PC-3 (cell line): ENCODE measurements at regions not wholly inside any gene's neighbourhood (a gene's known extent, or its start where the extent isn't known, plus 50 kb on each side); places are given as distances from the start of the nearest gene placed in this dataset.

Experiments used
- EZH2phosphoT487 ChIP-seq: fragments of 300-600 bp; sonication (generic); IDR thresholded peaks from 2 replicates; pipeline ENCODE4 v1.6.1; 2018; ENCODE audit warnings: mild to moderate bottlenecking, antibody characterized with exemption, low read length, borderline replicate concordance
- TF ChIP-seq, protein P1 (sequence below): fragments of 300-600 bp; sonication (generic); conservative IDR thresholded peaks from 2 replicates; pipeline ENCODE4 v1.5.1; 2017; ENCODE audit warnings: antibody characterized with exemption, low read depth, mild to moderate bottlenecking, low read length

DNA sequence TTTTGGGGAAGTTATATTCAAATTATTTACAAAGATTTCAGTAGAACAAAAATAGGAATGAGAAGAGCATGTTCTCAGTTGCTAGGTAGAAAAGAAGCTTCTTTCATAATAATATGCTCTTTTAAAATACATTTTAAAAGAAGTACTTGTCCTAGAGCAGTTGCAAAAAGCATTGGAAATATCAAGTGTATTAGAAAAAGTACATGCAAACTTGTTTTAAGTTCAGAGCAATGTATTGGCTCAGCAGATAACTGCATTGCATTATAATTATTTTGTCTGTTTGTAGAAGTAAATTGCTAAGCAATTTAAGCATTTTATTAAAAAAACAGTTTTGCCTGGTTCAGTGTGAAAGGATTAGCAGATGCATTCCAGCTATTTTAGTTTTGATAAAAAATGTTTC lies 806.4 kb downstream of the USP25 start:
- TF ChIP-seq, protein P1, sequence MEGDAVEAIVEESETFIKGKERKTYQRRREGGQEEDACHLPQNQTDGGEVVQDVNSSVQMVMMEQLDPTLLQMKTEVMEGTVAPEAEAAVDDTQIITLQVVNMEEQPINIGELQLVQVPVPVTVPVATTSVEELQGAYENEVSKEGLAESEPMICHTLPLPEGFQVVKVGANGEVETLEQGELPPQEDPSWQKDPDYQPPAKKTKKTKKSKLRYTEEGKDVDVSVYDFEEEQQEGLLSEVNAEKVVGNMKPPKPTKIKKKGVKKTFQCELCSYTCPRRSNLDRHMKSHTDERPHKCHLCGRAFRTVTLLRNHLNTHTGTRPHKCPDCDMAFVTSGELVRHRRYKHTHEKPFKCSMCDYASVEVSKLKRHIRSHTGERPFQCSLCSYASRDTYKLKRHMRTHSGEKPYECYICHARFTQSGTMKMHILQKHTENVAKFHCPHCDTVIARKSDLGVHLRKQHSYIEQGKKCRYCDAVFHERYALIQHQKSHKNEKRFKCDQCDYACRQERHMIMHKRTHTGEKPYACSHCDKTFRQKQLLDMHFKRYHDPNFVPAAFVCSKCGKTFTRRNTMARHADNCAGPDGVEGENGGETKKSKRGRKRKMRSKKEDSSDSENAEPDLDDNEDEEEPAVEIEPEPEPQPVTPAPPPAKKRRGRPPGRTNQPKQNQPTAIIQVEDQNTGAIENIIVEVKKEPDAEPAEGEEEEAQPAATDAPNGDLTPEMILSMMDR: no peak
- no peak for TF ChIP-seq EZH2phosphoT487
